SK-MEL-5 (cell line): ENCODE measurements at regions not wholly inside any gene's neighbourhood (a gene's known extent, or its start where the extent isn't known, plus 50 kb on each side); places are given as distances from the start of the nearest gene placed in this dataset.
"Not testable (repeated sequence)": the region's sequence is repeated elsewhere in the genome, so short reads cannot be mapped to it uniquely, and the experiment has no call there.

Experiments
- DNase-seq: peaks from one replicate; pipeline ENCODE4 v3.0.0-alpha.2; 2016; ENCODE audit warnings: low read depth, low spot score
- in situ Hi-C: cut with HindIII; loops from 2 replicates; pipeline ENCODE4 v1.10.0; 2016; ENCODE audit warnings: low sequenced_read_pairs, high pct_unique_total_duplicates, low pct_unique_long_range_greater_than_20kb

DNA sequence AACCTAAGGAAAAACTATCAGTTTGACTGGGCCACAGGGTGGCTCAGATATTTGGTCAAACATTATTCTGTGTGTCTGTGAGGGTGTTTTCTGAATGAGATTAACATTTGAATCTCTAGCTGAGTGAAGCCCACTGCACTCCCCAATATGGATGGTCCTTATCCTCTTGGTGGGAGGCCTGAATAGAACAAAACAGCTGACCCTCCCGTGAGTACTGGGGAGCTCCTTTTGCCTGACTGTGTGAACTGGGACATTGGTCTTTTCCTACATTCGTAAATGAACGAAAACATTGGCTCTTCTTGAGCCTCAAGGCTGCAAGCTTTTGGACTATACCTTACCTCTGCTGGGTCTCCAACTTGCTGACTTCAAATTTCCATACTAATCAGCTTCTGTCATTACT lies 134.2 kb downstream of the SPATA31A6 start:
- in situ Hi-C loops, DNase-seq: not testable (repeated sequence)

- DNase-seq, in situ Hi-C loops: not testable (repeated sequence)
These were observed 139.8 kb downstream of the SPATA31A6 start for GRCh38 chr9:42323084-42323809.

GRCh38 chr9:42325142-42325541 lies 141.7 kb downstream of the SPATA31A6 start:
- in situ Hi-C loops, DNase-seq: not testable (repeated sequence)

DNA sequence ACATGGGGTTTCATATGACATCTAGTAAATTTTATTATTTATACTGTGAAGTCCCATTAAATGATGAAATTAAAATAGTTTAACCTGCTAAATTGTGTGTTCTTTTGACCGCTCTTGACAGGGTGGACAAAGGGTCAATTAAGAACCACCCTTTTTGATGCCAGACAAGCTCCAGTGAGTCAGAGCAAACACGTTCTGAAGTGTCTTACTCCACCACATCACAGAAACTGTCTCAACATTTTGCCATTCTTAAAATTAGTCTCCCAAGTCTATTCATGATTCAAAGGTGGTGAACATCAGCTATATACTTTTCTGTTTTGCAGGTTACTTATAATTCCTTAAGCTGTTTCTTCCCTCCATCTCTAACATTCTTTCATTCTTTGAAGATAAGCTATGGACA lies 142.1 kb downstream of the SPATA31A6 start:
- DNase-seq, in situ Hi-C loops: not testable (repeated sequence)

DNA sequence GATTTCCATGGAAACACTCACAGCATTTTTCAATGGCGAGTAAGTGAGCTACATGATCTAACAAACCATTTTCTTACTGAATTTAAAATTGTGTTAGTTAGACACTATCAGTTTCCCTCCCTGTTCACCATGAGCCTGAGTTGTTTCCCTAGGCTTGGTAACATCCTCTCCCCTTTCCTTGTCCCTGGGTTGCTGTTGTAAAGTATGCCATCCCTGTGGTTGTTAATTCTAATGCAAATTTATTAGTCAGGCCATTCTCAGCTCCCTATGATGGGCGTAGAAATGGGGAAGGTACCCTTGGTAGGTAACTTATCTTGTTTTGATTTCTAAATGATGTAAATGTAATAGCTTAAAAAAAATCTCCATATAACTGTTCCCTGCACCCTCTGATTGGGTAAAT lies 143.0 kb downstream of the SPATA31A6 start:
- DNase-seq, in situ Hi-C loops: not testable (repeated sequence)

DNA sequence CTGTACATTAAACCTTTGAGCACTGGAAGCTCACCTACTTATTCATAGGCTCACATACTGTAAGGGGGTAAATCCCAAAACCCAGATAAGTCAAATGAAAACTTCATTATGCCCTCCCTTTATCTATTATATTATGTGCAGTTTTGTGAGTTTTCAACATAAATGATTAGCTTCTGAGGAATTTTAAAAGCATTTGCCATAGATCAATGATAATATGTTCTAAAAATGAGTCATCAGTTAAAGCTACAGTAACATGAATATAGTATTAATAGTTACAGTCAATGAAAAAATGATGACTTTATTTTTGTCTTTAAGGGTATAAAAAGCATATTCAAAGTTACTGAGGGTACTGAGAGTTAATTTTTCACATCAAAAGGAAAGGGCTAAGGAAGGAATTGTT lies 151.9 kb downstream of the SPATA31A6 start:
- DNase-seq, in situ Hi-C loops: not testable (repeated sequence)

GRCh38 chr9:42335984-42336657 lies 152.7 kb downstream of the SPATA31A6 start:
- in situ Hi-C loops = not testable (repeated sequence)

GRCh38 chr9:42338275-42338674 lies 154.8 kb downstream of the SPATA31A6 start:
- in situ Hi-C loops, DNase-seq: not testable (repeated sequence)

More at GRCh38 chr9:42335984-42336657, 152.7 kb downstream of the SPATA31A6 start:
- DNase-seq = not testable (repeated sequence)

DNA sequence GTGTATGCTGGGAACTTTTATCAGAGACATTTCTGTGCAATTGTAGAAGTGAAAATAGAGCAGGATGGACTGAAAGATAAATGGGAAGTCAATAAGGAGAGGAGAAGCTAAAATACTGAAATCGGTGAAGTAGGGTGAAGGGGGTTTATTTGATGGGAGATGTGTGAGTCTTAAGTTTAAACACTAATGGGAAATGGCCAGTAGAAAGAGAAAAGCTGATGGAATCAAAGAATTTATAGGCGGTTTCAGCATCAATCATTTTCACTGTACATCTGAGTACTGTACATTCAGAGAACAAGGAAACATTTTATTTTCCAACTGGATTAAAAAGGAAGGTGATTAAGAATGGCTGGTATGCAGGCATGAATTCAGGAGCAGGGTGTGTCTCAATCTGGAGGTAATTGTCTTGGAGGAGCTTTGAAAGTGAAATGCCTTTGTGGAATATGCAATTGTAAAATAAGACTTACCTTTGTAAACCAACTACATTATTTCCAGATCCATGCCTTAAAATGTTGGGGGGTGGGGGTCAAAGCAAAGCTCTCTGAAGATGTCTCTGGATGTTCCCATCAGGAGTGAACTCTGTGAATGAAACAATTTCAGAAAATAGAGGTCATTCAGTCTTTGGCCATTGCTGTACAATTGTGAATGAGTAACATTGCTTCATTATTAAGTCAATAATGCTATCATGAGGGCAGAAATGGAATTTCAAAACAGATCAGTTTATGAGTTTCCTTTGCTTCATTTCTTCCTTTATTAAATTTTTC lies 156.4 kb downstream of the SPATA31A6 start:
- in situ Hi-C loops = not testable (repeated sequence)

GRCh38 chr9:42340435-42340723 lies 156.9 kb downstream of the SPATA31A6 start:
- DNase-seq, in situ Hi-C loops: not testable (repeated sequence)

More for the DNA sequence above, 156.4 kb downstream of the SPATA31A6 start:
- not testable (repeated sequence) for DNase-seq

DNA sequence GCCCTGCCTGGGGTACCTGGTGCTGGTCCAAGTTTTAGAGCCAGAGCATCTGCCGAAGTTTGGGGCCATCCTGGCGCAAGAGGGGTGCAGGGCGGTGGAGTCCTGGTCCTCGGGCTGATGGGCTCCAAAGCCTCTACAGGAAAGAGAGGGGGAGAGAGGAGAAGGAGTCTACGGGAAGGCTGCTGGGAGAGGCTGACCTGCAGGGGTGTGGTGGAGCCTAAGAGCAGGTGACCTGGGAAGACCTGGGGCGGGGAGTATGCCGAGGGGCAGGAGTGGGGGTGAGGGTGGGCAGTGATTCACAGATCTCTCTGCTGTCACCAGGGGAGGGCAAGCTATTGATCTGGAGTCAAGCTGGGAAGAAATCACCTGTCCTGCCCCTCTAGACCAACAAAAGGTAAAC lies 158.4 kb downstream of the SPATA31A6 start:
- DNase-seq, in situ Hi-C loops: not testable (repeated sequence)

DNA sequence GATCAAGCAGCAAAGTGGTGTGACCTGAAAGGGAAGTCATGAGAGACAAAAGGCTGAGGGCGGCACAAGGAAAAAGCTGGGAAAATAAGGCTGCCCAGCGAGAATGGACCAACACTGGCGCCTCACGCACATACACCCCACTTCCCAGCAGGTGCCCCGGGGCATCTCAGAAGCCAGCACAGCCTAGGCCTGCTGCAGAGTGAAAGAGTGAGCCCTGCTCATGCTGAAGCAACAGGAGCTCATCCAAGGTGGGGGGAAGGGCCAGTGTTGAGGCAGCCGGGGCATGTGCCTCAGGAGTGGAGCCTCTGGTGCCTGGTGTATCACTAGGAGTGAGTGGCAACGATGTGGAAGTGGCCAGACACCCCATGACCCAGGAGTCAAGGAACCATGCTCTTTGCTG lies 158.8 kb downstream of the SPATA31A6 start:
- DNase-seq, in situ Hi-C loops: not testable (repeated sequence)

GRCh38 chr9:42344508-42344907 lies 161.0 kb downstream of the SPATA31A6 start:
- DNase-seq, in situ Hi-C loops: not testable (repeated sequence)

DNA sequence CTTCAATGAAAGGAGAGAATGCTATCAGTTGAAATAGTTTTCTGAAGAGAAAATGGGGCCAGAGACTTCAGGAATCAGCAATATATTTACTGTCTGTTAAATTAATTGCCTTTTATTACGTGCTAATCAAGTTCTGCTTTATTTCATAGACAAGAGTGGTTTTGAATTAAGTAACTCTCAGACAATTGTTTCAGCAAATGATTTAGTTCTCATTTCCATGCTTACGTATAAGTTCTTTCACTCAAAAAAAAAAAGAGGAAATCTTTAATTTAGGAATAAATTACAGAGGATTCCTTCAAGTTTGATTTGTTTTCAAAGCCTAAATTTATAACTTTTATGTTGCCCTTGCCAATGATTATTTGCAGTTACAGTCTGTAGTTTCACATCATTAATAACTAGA lies 163.5 kb downstream of the SPATA31A6 start:
- in situ Hi-C loops, DNase-seq: not testable (repeated sequence)

GRCh38 chr9:42349181-42349580 lies 165.7 kb downstream of the SPATA31A6 start:
- not testable (repeated sequence) for DNase-seq

GRCh38 chr9:42350412-42350811 lies 167.0 kb downstream of the SPATA31A6 start:
- in situ Hi-C loops, DNase-seq: not testable (repeated sequence)

More at GRCh38 chr9:42349181-42349580, 165.7 kb downstream of the SPATA31A6 start:
- in situ Hi-C loops = not testable (repeated sequence)

DNA sequence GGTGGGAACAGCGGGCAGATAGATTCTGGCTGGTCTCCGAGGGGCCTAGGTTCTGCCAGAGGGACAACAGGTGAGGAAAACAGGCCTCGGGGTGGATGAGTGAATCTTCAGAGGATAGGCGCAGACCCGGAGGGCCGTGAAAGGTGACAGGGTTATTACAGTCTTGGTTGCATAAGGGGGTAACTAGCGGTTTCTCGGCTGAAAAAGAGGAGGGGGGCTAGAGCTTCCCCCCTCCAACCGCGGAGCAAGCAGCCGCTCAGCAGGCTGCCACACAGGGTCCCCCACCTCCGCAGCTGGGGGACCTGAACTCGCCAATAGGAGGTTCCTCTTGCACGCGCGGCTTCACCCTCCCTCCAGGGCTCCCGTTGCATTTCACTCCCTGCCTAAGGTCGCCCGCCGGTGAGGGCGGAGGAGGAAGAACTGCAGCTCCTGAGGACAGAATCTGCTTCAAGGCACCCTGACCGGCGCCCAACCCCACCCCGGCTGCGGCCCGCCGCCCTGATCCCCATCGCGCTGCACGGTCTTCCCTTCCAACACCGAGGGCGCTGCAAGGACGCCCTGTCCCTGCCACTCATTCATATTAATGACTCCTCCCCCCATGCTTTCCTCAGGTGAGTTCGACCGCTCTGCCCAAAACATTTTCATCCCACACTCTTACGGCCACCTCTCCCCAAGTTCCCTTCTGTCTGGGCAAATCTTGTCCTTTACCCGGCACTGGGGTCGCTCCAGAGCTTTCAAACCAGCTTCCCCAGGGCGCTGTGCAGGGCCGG lies 174.3 kb downstream of the SPATA31A6 start:
- DNase-seq, in situ Hi-C loops: not testable (repeated sequence)
